ENCODE measurements at regions not wholly inside any gene's neighbourhood (a gene's known extent, or its start where the extent isn't known, plus 50 kb on each side); places are given as distances from the start of the nearest gene placed in this dataset.

DNA sequence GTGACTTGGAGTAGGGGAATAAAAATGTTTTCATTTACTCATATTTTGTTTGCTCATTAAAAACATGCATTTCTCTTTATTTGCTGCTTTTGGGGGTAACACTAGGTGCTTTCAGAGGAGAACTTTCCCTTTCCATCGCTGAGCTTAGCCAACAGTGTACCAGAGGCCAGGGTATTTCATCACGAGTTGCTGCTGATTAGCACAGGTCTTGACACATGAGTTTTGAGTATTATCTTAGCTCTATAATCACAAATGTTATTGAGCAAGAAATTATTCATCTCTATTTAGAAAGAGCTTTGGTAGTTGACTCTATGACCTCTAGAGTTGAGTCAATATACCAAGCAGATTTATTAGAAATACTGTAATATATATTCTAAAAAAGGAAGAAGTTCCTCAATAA lies 375.9 kb downstream of the NXPH1 start:
- POLR2A ChIA-PET, result no interaction called here
- no peaks in the 10 kb centered on the region for H3K36me3 ChIP-seq (ENCODE audit: control insufficient read depth in 2 of 2, insufficient read depth in 1 of 2, low read length in 2 of 2)
- no peaks in the 10 kb centered on the region for H3K4me1 ChIP-seq (ENCODE audit: control insufficient read depth, insufficient read depth, low read length)
- CTCF ChIA-PET, result interaction anchor here (0.5 kb wide), 1 partner anchor 156 kb away, joined by 3 read pairs; no protein-coding TSS in a partner anchor
- H3K4me3 ChIP-seq (ENCODE audit: low read depth, low read length), result no peak overlapping the region
- no peak overlapping the region for H3K27ac ChIP-seq (ENCODE audit: extremely low read depth, low read depth, low read length)
- no peak for TF ChIP-seq ZNF670 (tag by site-specific recombination; IDR thresholded peaks at IDR 0.05; ENCODE audit: low read depth)
- no peak for TF ChIP-seq ZFP41 (tag by site-specific recombination; IDR thresholded peaks at IDR 0.05; ENCODE audit: borderline replicate concordance)
- no peak for TF ChIP-seq GLIS1 (tag by site-specific recombination; IDR thresholded peaks at IDR 0.05)
- TF ChIP-seq ZNF274 (IDR thresholded peaks at IDR 0.05; ENCODE audit: low read length), result no peak
- TF ChIP-seq ZNF274 (tag by site-specific recombination; IDR thresholded peaks at IDR 0.05; ENCODE audit: borderline replicate concordance), result no peak
- TF ChIP-seq, protein P1, sequence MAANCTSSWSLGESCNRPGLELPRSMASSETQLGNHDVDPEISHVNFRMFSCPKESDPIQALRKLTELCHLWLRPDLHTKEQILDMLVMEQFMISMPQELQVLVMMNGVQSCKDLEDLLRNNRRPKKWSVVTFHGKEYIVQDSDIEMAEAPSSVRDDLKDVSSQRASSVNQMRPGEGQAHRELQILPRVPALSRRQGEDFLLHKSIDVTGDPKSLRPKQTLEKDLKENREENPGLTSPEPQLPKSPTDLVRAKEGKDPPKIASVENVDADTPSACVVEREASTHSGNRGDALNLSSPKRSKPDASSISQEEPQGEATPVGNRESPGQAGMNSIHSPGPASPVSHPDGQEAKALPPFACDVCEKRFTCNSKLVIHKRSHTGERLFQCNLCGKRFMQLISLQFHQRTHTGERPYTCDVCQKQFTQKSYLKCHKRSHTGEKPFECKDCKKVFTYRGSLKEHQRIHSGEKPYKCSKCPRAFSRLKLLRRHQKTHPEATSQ (tag by site-specific recombination; IDR thresholded peaks at IDR 0.05), result no peak
- no peak for TF ChIP-seq ZNF248 (tag by site-specific recombination; IDR thresholded peaks at IDR 0.05)
- no peak for TF ChIP-seq ZNF654 (tag by site-specific recombination; IDR thresholded peaks at IDR 0.05; ENCODE audit: low read depth)
- no peak for TF ChIP-seq ZNF548 (tag by site-specific recombination; IDR thresholded peaks at IDR 0.05)
- TF ChIP-seq WT1 (tag by site-specific recombination; IDR thresholded peaks at IDR 0.05), result no peak
- TF ChIP-seq GLI2 (tag by site-specific recombination; IDR thresholded peaks at IDR 0.05; ENCODE audit: borderline replicate concordance, low read depth), result no peak
- TF ChIP-seq, protein P2, sequence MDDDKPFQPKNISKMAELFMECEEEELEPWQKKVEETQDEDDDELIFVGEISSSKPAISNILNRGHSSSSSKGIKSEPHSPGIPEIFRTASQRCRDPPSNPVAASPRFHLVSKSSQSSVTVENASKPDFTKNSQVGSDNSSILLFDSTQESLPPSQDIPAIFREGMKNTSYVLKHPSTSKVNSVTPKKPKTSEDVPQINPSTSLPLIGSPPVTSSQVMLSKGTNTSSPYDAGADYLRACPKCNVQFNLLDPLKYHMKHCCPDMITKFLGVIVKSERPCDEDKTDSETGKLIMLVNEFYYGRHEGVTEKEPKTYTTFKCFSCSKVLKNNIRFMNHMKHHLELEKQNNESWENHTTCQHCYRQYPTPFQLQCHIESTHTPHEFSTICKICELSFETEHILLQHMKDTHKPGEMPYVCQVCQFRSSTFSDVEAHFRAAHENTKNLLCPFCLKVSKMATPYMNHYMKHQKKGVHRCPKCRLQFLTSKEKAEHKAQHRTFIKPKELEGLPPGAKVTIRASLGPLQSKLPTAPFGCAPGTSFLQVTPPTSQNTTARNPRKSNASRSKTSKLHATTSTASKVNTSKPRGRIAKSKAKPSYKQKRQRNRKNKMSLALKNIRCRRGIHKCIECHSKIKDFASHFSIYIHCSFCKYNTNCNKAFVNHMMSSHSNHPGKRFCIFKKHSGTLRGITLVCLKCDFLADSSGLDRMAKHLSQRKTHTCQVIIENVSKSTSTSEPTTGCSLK (tag by site-specific recombination; IDR thresholded peaks at IDR 0.05), result no peak
- TF ChIP-seq TCF7L2 (IDR thresholded peaks at IDR 0.05; ENCODE audit: borderline replicate concordance, low read depth, low read length), result no peak
- H3K9me3 ChIP-seq (ENCODE audit: control insufficient read depth, insufficient read depth, low read depth, low read length), result no peaks in the 10 kb centered on the region

DNA sequence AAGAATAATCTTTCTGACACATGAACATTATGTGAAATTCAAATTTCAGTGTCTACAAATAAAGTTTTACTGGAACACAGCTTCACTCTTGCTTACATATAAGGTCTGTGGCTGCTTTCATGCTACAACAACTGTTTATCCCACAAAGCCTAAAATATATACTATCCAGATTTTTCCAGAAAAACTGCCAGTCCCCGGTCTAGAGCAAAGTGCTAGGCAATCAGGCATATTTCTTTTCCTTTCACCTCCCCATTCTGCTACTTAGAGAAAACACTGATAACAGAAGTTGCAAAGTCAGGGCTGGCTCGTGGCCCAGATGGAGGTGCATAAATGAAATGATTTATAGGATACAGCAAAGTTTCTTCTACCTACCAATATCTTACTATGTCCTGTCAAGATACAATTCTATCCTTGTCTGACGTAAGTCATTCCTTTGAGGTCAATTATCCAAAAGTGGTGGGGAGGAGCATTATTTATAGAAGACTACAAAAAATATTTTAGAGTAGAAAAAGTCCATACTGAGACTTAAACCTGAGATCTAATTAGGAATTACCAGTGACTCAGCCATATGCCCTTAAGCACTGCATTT lies 384.1 kb downstream of the NXPH1 start:
- H3K4me1 ChIP-seq (ENCODE audit: control insufficient read depth, insufficient read depth, low read length), result no peaks in the 10 kb centered on the region
- no peaks in the 10 kb centered on the region for H3K9me3 ChIP-seq (ENCODE audit: control insufficient read depth, insufficient read depth, low read depth, low read length)
- ChIA-PET POLR2A (no interaction called here), CTCF (no interaction called here)
- TF ChIP-seq ZNF335 (tag by site-specific recombination; conservative IDR thresholded peaks at IDR 0.05) (no peak), KLF8 (tag by site-specific recombination; IDR thresholded peaks at IDR 0.05) (no peak), ZNF747 (tag by site-specific recombination; IDR thresholded peaks at IDR 0.05) (no peak), ZNF37A (tag by site-specific recombination; IDR thresholded peaks at IDR 0.05) (no peak), ZNF555 (tag by site-specific recombination; conservative IDR thresholded peaks at IDR 0.05) (no peak)
- TF ChIP-seq, protein P3, sequence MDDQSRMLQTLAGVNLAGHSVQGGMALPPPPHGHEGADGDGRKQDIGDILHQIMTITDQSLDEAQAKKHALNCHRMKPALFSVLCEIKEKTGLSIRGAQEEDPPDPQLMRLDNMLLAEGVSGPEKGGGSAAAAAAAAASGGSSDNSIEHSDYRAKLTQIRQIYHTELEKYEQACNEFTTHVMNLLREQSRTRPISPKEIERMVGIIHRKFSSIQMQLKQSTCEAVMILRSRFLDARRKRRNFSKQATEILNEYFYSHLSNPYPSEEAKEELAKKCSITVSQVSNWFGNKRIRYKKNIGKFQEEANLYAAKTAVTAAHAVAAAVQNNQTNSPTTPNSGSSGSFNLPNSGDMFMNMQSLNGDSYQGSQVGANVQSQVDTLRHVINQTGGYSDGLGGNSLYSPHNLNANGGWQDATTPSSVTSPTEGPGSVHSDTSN (CRISPR knock-in tag; IDR thresholded peaks at IDR 0.05), result no peak
- H3K36me3 ChIP-seq (ENCODE audit: control insufficient read depth in 2 of 2, insufficient read depth in 1 of 2, low read length in 2 of 2), result no peaks in the 10 kb centered on the region
- no peak overlapping the region for H3K27ac ChIP-seq (ENCODE audit: extremely low read depth, low read depth, low read length)
- no peak overlapping the region for H3K4me3 ChIP-seq (ENCODE audit: low read depth, low read length)

Measured in HEK293 (cell line).